PC-3 (cell line): ENCODE measurements at regions not wholly inside any gene's neighbourhood (a gene's known extent, or its start where the extent isn't known, plus 50 kb on each side); places are given as distances from the start of the nearest gene placed in this dataset.

Source experiments
- CTCF ChIP-seq: fragments of 300-600 bp; sonication (generic); conservative IDR thresholded peaks from 2 replicates; pipeline ENCODE4 v1.5.1; 2017; ENCODE audit warnings: antibody characterized with exemption, low read depth, mild to moderate bottlenecking, low read length
- EZH2 ChIP-seq: fragments of 300-600 bp; sonication (generic); IDR thresholded peaks from one replicate; pipeline ENCODE4 v1.6.1; 2017; ENCODE audit warnings: antibody characterized with exemption, mild to moderate bottlenecking, low read length; ENCODE audit not compliant: unreplicated experiment
- EZH2phosphoT487 ChIP-seq: fragments of 300-600 bp; sonication (generic); IDR thresholded peaks from 2 replicates; pipeline ENCODE4 v1.6.1; 2018; ENCODE audit warnings: mild to moderate bottlenecking, antibody characterized with exemption, low read length, borderline replicate concordance

GRCh38 chr5:136522217-136522956 is 157.0 kb upstream of the TRPC7 start:
- TF ChIP-seq EZH2: no peak
- no peak for TF ChIP-seq CTCF
- no peak for TF ChIP-seq EZH2phosphoT487
